ENCODE measurements at regions not wholly inside any gene's neighbourhood (a gene's known extent, or its start where the extent isn't known, plus 50 kb on each side); places are given as distances from the start of the nearest gene placed in this dataset.

- TF ChIP-seq CTCF (IDR thresholded peaks at IDR 0.05; ENCODE audit: low read length) = no peak
- no peak for TF ChIP-seq EZH2phosphoT487 (IDR thresholded peaks at IDR 0.05; ENCODE audit: low read length)
Measured at GRCh38 chr22:26852176-26852575, 194.8 kb downstream of the MIAT start.

All from MM.1S (cell line).